ENCODE measurements at regions not wholly inside any gene's neighbourhood (a gene's known extent, or its start where the extent isn't known, plus 50 kb on each side); places are given as distances from the start of the nearest gene placed in this dataset.

- peak; percentile 36 for TF ChIP-seq CTCF (conservative IDR thresholded peaks at IDR 0.05)
- H3K27ac ChIP-seq: peak overlapping the region; percentile 74
Observed at GRCh38 chr4:97457253-97457652, 686.0 kb downstream of the STPG2 start.

GRCh38 chr4:97468272-97468671 lies 675.0 kb downstream of the STPG2 start:
- TF ChIP-seq CTCF (conservative IDR thresholded peaks at IDR 0.05): no peak
- H3K27ac ChIP-seq: no peak overlapping the region

GRCh38 chr4:97475621-97476020 lies 667.7 kb downstream of the STPG2 start:
- H3K27ac ChIP-seq: no peak overlapping the region
- TF ChIP-seq CTCF (conservative IDR thresholded peaks at IDR 0.05): no peak

GRCh38 chr4:97477974-97478373 lies 665.3 kb downstream of the STPG2 start:
- H3K27ac ChIP-seq: no peak overlapping the region
- no peak for TF ChIP-seq CTCF (conservative IDR thresholded peaks at IDR 0.05)

GRCh38 chr4:97479388-97479787 lies 663.9 kb downstream of the STPG2 start:
- no peak overlapping the region for H3K27ac ChIP-seq
- no peak for TF ChIP-seq CTCF (conservative IDR thresholded peaks at IDR 0.05)

- no peak for TF ChIP-seq CTCF (conservative IDR thresholded peaks at IDR 0.05)
- H3K27ac ChIP-seq: no peak overlapping the region
Observed at GRCh38 chr4:97491856-97492255, 651.4 kb downstream of the STPG2 start.

- H3K27ac ChIP-seq: no peak overlapping the region
Observed at GRCh38 chr4:97493815-97494518, 649.3 kb downstream of the STPG2 start.

More at GRCh38 chr4:97493815-97494518, 649.3 kb downstream of the STPG2 start:
- no peak for TF ChIP-seq CTCF (conservative IDR thresholded peaks at IDR 0.05)
